Cardiac muscle cell (in vitro differentiated cells and primary cell): ENCODE measurements at regions not wholly inside any gene's neighbourhood (a gene's known extent, or its start where the extent isn't known, plus 50 kb on each side); places are given as distances from the start of the nearest gene placed in this dataset.

Experiments used
- DNase-seq, 2 donors: peaks; one replicate each; pipeline versions ENCODE4 v3.0.0 to v3.0.0-alpha.2; 2010 to 2017; ENCODE audit warnings: low read depth in 1 of 2, low spot score in 1 of 2
- H3K27ac ChIP-seq: fragments of 200-600 bp; sonication (generic); 2 replicates; pipeline ENCODE4 v1.5.1; 2016
- H3K27me3 ChIP-seq: fragments of 200-600 bp; sonication (generic); 2 replicates; pipeline ENCODE4 v1.6.0; 2016; ENCODE audit warnings: control low read depth
- H3K36me3 ChIP-seq: fragments of 200-600 bp; sonication (generic); 2 replicates; pipeline ENCODE4 v1.5.1; 2016; ENCODE audit warnings: control low read depth
- H3K4me1 ChIP-seq: fragments of 200-600 bp; sonication (generic); 2 replicates; pipeline ENCODE4 v1.8.1; 2017; ENCODE audit warnings: low read depth, mild to moderate bottlenecking, mixed run types
- H3K4me3 ChIP-seq: fragments of 200-600 bp; sonication (generic); 2 replicates; pipeline ENCODE4 v1.5.1; 2016; ENCODE audit warnings: mild to moderate bottlenecking
- H3K9me3 ChIP-seq: fragments of 200-600 bp; sonication (generic); 2 replicates; pipeline ENCODE4 v1.5.1; 2017; ENCODE audit warnings: low read depth, mild to moderate bottlenecking, control low read depth
- CTCF ChIP-seq: IDR thresholded peaks from 2 replicates; pipeline ENCODE4 v1.5.1; 2012; ENCODE audit warnings: low read depth, mild to moderate bottlenecking, low read length

- no peaks in the 10 kb centered on the region for H3K4me1 ChIP-seq
- TF ChIP-seq CTCF, result no peak
- no peak overlapping the region for H3K27ac ChIP-seq
- no peaks in the 10 kb centered on the region for H3K27me3 ChIP-seq
- no peak for DNase-seq
- no peaks in the 10 kb centered on the region for H3K36me3 ChIP-seq
- no peaks in the 10 kb centered on the region for H3K9me3 ChIP-seq
- no peak overlapping the region for H3K4me3 ChIP-seq
Measured at GRCh38 chr7:110322796-110323195, 768.1 kb upstream of the LRRN3 start.

- TF ChIP-seq CTCF, result no peak
- no peaks in the 10 kb centered on the region for H3K36me3 ChIP-seq
- H3K4me1 ChIP-seq, result no peaks in the 10 kb centered on the region
- no peaks in the 10 kb centered on the region for H3K27me3 ChIP-seq
- no peak overlapping the region for H3K4me3 ChIP-seq
- H3K27ac ChIP-seq, result no peak overlapping the region
- DNase-seq, result no peak
- H3K9me3 ChIP-seq, result no peaks in the 10 kb centered on the region
Measured at GRCh38 chr7:110326966-110327365, 764.0 kb upstream of the LRRN3 start.

- Histone ChIP-seq H3K9me3 (no peaks in the 10 kb centered on the region), H3K27ac (no peak overlapping the region), H3K4me1 (no peaks in the 10 kb centered on the region), H3K36me3 (no peaks in the 10 kb centered on the region), H3K4me3 (no peak overlapping the region), H3K27me3 (no peaks in the 10 kb centered on the region)
- no peak for TF ChIP-seq CTCF
- DNase-seq, result no peak
Measured at GRCh38 chr7:110336423-110336822, 754.5 kb upstream of the LRRN3 start.

- DNase-seq, result no peak
- no peak overlapping the region for H3K27ac ChIP-seq
- TF ChIP-seq CTCF, result no peak
- no peak overlapping the region for H3K4me3 ChIP-seq
- H3K36me3 ChIP-seq, result no peaks in the 10 kb centered on the region
- H3K9me3 ChIP-seq, result no peaks in the 10 kb centered on the region
- H3K27me3 ChIP-seq, result no peaks in the 10 kb centered on the region
- H3K4me1 ChIP-seq, result no peaks in the 10 kb centered on the region
Measured at GRCh38 chr7:110337646-110338045, 753.3 kb upstream of the LRRN3 start.

- Histone ChIP-seq H3K36me3 (no peaks in the 10 kb centered on the region), H3K4me3 (no peak overlapping the region), H3K27ac (no peak overlapping the region), H3K9me3 (no peaks in the 10 kb centered on the region), H3K27me3 (no peaks in the 10 kb centered on the region), H3K4me1 (no peaks in the 10 kb centered on the region)
- no peak for TF ChIP-seq CTCF
- DNase-seq, result no peak
Measured at GRCh38 chr7:110347081-110347480, 743.8 kb upstream of the LRRN3 start.

- no peaks in the 10 kb centered on the region for H3K36me3 ChIP-seq
- no peak overlapping the region for H3K27ac ChIP-seq
- no peak for TF ChIP-seq CTCF
- no peaks in the 10 kb centered on the region for H3K9me3 ChIP-seq
- no peak for DNase-seq
- no peaks in the 10 kb centered on the region for H3K4me1 ChIP-seq
- H3K27me3 ChIP-seq, result no peaks in the 10 kb centered on the region
- H3K4me3 ChIP-seq, result no peak overlapping the region
Measured at GRCh38 chr7:110356438-110356837, 734.5 kb upstream of the LRRN3 start.
